Bone marrow (tissue), 2 donors: ENCODE measurements at regions not wholly inside any gene's neighbourhood (a gene's known extent, or its start where the extent isn't known, plus 50 kb on each side); places are given as distances from the start of the nearest gene placed in this dataset.

Experiments used
- DNase-seq, 2 donors: peaks; one replicate each; lab custom pipeline; 2025; lab: John Stamatoyannopoulos, UW

GRCh38 chr11:13062115-13062514 lies 53.0 kb downstream of the RASSF10 start:
- DNase-seq: no peak

DNA sequence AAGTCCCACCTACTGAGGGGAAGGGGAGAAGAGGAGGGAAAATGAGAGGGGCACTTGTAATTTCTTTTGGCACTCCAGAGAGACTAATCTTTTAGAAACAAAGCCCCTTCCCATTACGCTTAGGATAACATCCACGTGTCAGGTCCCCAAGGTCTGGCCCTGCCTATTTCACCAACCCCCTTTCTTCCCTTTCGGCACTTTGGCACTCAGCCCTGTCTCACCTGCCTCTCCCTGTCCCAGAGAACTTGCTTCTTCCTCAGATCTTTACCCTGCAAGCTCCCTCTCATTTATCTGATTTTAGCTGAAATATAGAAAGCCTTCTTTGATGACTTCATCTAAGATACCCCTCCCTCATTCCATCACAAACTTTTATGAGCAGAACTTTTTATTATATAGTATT lies 55.5 kb downstream of the RASSF10 start:
- DNase-seq: no peak

DNA sequence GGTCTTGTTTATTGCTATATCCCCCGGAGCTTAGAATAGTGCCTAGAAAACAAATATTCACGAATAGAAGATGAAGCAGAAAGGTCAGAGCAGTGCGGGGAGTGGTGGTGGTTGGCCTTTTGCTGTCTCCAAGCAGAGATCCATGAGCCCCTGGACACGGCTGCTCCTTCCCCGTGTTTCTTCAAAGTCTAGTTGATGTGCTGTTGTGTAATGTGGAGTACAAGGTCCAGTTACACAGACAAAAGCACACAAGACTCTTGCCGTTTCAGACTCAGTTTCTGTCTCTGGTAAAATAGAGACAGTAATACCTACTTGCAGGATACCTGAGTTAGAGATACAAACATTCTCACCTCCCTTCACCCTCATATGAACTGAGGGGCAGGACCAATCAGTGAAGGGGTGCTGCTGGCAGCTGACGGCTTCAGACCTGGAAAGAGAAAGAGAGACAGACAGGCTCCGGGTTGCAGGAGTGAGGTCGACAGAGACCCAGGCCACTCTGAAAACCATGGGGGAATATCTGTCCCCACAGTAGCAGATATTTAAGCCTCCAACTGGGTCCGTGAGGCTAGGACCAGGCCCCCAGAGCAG lies 56.2 kb downstream of the RASSF10 start:
- no peak for DNase-seq

- DNase-seq: no peak
These were observed 59.1 kb downstream of the RASSF10 start for GRCh38 chr11:13068211-13068610.

DNA sequence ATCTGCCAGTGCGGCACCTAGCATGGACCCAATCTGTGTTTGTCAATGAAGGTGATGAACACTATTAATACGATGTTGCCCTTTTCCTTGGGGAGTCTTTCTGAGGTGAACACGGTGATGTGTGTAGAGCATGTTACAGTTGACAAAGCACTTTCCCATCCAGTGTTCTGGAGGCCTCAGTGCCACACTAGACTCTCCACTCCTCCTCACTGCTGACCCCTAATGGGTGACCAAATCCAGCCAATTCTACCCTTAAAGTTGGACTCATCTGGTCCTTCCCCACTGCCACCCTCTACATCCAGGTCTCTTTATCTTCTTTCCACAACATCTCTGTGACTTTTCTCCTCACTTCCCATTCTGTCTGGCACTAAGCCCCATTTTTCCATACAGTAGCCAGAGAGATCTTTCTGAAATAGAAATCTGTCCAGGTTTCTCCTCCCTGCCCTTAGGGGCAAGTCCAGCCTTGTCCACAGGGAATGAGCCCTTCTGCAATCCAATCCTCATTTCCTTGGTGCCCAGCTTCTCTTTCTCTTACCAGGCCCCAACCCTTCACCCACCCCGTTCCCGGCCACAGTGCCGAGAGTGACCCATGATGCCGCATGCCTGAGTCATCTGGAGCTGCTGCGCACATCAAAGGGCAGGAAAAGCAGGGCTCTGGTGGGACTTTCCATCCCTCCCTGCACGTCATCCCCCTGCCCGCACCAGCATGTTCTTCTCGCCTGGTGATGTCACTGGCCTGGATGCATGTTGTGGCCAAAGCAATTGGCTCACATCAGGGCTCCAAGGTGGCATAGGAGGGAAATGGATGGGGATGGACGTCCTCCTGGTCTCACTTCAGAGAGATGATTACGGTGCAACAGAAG lies 64.2 kb downstream of the RASSF10 start:
- DNase-seq: no peak

GRCh38 chr11:13074714-13075464 lies 65.8 kb downstream of the RASSF10 start:
- DNase-seq: no peak

GRCh38 chr11:13076961-13077360 lies 67.8 kb downstream of the RASSF10 start:
- no peak for DNase-seq

DNA sequence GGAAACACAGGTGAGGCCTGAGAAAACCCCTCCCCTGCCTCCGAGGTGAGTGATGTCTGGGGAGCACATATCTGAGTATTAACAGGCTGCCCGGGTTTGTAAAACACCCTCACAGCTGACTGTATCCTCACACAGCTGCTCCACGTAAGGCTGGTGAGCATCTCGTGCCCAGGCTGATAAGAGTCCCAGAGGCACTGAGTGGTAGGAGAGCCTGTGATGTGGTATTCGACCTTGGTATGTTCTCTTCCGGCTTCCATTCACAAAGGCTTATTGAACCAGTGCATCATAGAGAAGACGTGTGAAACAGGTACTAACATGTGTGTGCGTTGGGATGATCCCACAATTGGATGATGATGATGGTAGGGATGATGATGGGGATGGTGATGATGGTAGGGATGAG lies 71.7 kb downstream of the RASSF10 start:
- DNase-seq: no peak

- DNase-seq: no peak
These were observed 73.5 kb downstream of the RASSF10 start for GRCh38 chr11:13082588-13082987.

GRCh38 chr11:13090228-13090708 lies 81.2 kb downstream of the RASSF10 start:
- no peak for DNase-seq

GRCh38 chr11:13091373-13091772 lies 82.3 kb downstream of the RASSF10 start:
- DNase-seq: no peak

DNA sequence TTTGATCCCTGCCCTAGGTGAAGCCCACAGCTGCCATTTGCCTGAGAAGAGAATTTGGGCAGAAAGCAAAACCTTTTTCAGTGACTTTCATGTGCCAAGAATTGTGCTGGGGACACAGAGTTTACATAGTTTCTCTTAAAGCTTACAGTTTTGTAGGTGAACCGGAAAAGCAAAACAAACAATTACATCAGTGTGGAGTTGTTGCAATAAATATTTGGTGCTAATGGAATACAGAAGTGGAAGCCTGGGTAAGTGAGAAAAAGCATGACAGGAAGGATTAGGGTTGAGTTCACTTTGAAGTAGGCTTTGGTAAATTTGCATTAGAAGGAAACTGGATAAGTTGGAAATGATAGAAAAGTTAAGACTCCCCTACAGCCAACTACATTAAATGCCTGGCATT lies 82.7 kb downstream of the RASSF10 start:
- no peak for DNase-seq

DNA sequence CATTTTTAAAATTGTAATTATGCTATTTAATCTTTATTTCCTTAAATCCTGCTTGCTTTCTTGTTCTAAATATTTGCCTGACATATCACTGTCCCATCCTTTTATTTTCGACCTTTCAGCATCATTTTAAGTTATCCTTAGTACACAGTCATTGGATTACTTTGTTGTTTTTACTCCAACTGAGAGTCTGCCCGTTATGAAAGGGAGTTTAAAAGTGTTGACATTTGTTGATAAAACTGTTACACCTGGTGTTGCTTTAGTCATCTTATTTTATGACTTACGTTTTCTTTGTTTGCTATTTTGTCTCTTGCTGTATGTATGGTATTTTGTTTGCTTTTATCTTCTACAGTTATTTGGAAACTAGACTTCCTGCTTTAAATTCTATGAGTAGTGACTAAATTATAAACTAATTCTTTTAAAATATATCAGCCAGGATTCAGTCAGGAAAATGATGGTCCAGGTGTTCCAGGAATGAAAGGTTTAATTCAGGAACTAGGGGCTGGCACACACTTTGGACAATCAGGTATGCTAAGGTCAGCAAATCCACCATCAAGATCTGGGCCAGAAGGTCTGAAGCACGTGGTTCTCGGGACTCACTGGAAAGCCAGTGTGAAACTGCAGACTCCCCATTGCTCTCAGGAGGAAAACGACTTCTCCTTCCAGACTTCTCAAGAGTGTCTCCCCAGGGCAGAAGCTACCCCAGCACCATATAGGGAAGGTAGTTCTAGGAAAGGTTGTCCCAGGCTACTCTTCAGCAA lies 86.0 kb downstream of the RASSF10 start:
- no peak for DNase-seq

GRCh38 chr11:13098063-13098462 lies 88.9 kb downstream of the RASSF10 start:
- DNase-seq: no peak

DNA sequence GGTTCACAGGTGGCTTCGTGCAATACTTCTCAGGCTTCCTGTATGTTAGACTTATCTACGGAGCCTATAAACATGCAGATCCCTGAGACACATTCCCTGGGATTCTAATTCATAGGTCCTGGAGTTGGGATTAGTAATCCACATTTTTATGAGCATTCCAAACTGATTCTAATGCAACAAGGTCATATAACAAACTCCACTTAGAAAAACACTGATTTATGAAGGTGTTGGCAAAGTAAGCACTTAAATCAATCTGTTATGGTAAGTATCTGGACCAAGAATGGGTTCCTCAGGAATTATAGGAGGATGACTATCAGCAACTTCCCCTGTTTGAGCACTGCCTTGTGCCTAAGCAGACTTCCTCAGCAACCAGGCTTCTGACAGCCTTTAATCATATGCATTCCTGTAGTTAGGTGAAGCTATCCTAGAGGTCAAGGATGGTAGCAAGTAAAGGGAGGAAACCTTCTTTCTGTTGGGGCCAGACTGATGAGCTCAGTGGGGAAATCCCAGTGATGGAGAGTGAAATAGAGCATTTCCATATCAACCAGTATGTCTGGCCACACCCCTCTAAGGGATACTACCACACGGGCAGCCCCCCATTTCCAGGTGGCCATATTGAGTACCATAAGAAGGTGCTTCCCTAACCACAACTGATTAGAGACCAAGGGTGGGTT lies 89.6 kb downstream of the RASSF10 start:
- DNase-seq: no peak

DNA sequence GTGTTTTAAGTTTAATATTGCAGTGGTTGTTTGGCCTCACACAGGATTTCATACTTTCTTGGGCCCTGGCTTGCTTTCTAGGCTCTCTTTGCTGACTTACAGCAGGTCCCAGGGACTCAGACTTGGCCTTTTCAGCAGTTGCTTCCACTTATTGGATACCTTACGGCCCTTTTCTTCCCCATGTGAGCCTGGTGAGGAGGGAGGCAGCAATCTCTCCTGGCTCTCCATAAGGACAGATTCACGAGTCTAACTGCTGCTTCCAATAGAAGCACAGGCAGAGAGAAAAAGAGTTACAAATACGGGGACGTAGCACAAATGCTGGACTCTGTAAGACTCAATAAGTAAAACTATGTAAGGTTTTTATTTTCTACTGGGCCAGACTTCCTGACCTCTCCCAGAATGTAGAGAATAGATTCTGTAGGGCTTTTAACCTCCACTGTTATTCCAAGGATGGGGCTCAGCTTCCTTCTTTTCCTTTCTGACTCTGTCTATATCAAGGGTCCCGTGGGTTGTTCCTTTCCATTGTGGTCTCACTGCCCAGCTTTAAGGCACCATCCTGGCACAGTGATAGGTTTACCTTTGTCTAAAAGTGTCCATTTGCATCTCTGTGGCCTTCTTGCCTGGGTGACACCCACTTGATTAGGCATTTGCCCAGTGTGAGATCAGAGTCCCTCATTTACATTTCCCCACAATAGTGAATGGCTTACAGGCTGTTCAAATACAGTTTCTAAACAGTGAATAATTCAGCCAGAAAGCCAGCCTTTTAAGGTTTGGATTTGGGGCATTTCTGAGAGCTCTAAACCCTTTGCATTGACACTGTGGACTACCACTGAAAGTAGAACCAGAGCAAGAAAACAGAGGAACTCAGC lies 92.8 kb downstream of the RASSF10 start:
- no peak for DNase-seq

- no peak for DNase-seq
These were observed 93.4 kb downstream of the RASSF10 start for GRCh38 chr11:13102513-13102840.

- DNase-seq: no peak
These were observed 93.9 kb downstream of the RASSF10 start for GRCh38 chr11:13102865-13103539.

GRCh38 chr11:13103962-13104554 lies 94.9 kb downstream of the RASSF10 start:
- no peak for DNase-seq
